Peyer's patch (tissue), 4 donors: ENCODE measurements at regions not wholly inside any gene's neighbourhood (a gene's known extent, or its start where the extent isn't known, plus 50 kb on each side); places are given as distances from the start of the nearest gene placed in this dataset.
"Not testable (repeated sequence)": the region's sequence is repeated elsewhere in the genome, so short reads cannot be mapped to it uniquely, and the experiment has no call there.

Experiments used
- CTCF ChIP-seq, 6 experiments: fragments of 450-650 bp in 4 of 6; fragments of 200-600 bp in 2 of 6; sonication (generic) in 1 of 6; IDR thresholded peaks; one replicate each; pipeline ENCODE4 v1.5.1; 2017 to 2019; ENCODE audit warnings: antibody characterized with exemption in 6 of 6, mild to moderate bottlenecking in 3 of 6, moderate library complexity in 1 of 6
- POLR2A ChIP-seq, 2 donors: fragments of 450-650 bp; IDR thresholded peaks; one replicate each; pipeline ENCODE4 v1.5.1; 2017; ENCODE audit warnings: antibody characterized with exemption in 2 of 2, mild to moderate bottlenecking in 2 of 2, moderate library complexity in 2 of 2

GRCh38 chr4:71905594-71905993 lies 121.7 kb upstream of the GC start:
- not testable (repeated sequence) for TF ChIP-seq CTCF, POLR2A (IDR thresholded peaks at IDR 0.05)
